HepG2 (cell line): ENCODE measurements at regions not wholly inside any gene's neighbourhood (a gene's known extent, or its start where the extent isn't known, plus 50 kb on each side); places are given as distances from the start of the nearest gene placed in this dataset.

Experiments
- ATAC-seq: fragments of 200-7000 bp; cut with Tn5 transposase; 3 replicates; pipeline ENCODE4 v1.9.1; 2020; ENCODE audit warnings: mild to moderate bottlenecking, moderate library complexity
- BruUV-seq: library from RNA; stranded (reverse); fragments of 400-500 nt; replicated peaks from 2 replicates; lab custom pipeline; 2021; lab: Mats Ljungman, UMichigan
- CTCF ChIA-PET: fragments of 300-600 bp; formaldehyde crosslinking; extraction: SDS; loops from one replicate; lab custom pipeline; 2021; ENCODE audit warnings: low total read pairs, inconsistent platforms, low intra/inter-chr PET ratio; lab: Yijun Ruan, JAX
- POLR2A ChIA-PET: fragments of 350-600 bp; sonication (Branson Sonifier 250); formaldehyde crosslinking; loops from one replicate; lab custom pipeline; 2020; ENCODE audit warnings: antibody characterized with exemption, inconsistent platforms; lab: Yijun Ruan, JAX
- DNase-seq: peaks from one replicate; pipeline ENCODE4 v3.0.0-alpha.2; 2015; ENCODE audit warnings: low spot score
- FAIRE-seq: peaks from 3 replicates; lab custom pipeline; 2011; peaks lifted over from hg19 to GRCh38; lab: Jason Lieb, UNC
- H2AFZ ChIP-seq: one replicate; pipeline ENCODE4 v1.6.1; 2011; ENCODE audit warnings: low read length, inconsistent platforms
- H3K27ac ChIP-seq: fragments of 300-600 bp; 3 replicates; pipeline ENCODE4 v1.8.0; 2011; ENCODE audit warnings: mixed run types, mild to moderate bottlenecking, mixed read lengths, low read length, inconsistent platforms; ENCODE audit not compliant: insufficient read depth; ENCODE audit errors: extremely low read length
- H3K27me3 ChIP-seq, 2 experiments: fragments of 200-600 bp in 1 of 2; 2 replicates in 1 of 2; 3 replicates in 1 of 2; pipeline versions ENCODE4 v1.6.0 to v1.8.0; 2011; ENCODE audit warnings: low read length in 2 of 2, mild to moderate bottlenecking in 2 of 2, moderate library complexity in 2 of 2, inconsistent platforms in 1 of 2; ENCODE audit not compliant: insufficient read depth in 2 of 2, control insufficient read depth in 1 of 2
- H3K36me3 ChIP-seq, 2 experiments: fragments of 200-600 bp in 1 of 2; replicated peaks in 1 of 2; 2 replicates in 1 of 2; 3 replicates in 1 of 2; pipeline versions ENCODE4 v1.5.1 to v1.8.0; 2011; ENCODE audit warnings: low read length in 2 of 2, inconsistent platforms in 1 of 2; ENCODE audit not compliant: insufficient read depth in 2 of 2, control insufficient read depth in 1 of 2
- H3K4me1 ChIP-seq: 2 replicates; pipeline ENCODE4 v1.5.1; 2012; ENCODE audit warnings: low read length, inconsistent platforms; ENCODE audit not compliant: insufficient read depth
- H3K4me2 ChIP-seq: 2 replicates; pipeline ENCODE4 v1.6.0; 2011; ENCODE audit warnings: low read depth, low read length, inconsistent platforms
- H3K4me3 ChIP-seq, 3 experiments: fragments of 200-600 bp in 1 of 3; sonication (generic), shearing (Covaris generic) in 1 of 3; replicated peaks in 1 of 3; 2 replicates each; pipeline ENCODE4 v1.5.1; 2011 to 2016; ENCODE audit warnings: low read length in 3 of 3, inconsistent platforms in 2 of 3, low read depth in 2 of 3, mild to moderate bottlenecking in 2 of 3, control low read depth in 1 of 3, mixed read lengths in 1 of 3; ENCODE audit not compliant: insufficient read depth in 1 of 3
- H3K79me2 ChIP-seq: one replicate; pipeline ENCODE4 v1.6.1; 2011; ENCODE audit warnings: low read length, inconsistent platforms; ENCODE audit not compliant: insufficient read depth
- H3K9ac ChIP-seq: 2 replicates; pipeline ENCODE4 v1.6.0; 2011; ENCODE audit warnings: mild to moderate bottlenecking, low read depth, low read length, inconsistent platforms; ENCODE audit not compliant: insufficient read depth
- H3K9me3 ChIP-seq: 2 replicates; pipeline ENCODE4 v1.5.1; 2012; ENCODE audit warnings: mild to moderate bottlenecking, low read length
- H4K20me1 ChIP-seq: 2 replicates; pipeline ENCODE4 v1.6.0; 2011; ENCODE audit warnings: inconsistent platforms, mild to moderate bottlenecking, low read length, moderate library complexity; ENCODE audit not compliant: insufficient read depth
- CHCHD3 ChIP-seq: sonication (generic); formaldehyde crosslinking; IDR thresholded peaks from 2 replicates; pipeline ENCODE4 v1.8.0; 2022; ENCODE audit warnings: mild to moderate bottlenecking, missing genetic modification reagents, moderate library complexity
- ELK4 ChIP-seq: sonication (generic); formaldehyde crosslinking; IDR thresholded peaks from 2 replicates; pipeline ENCODE4 v1.9.0; 2021; ENCODE audit warnings: missing genetic modification reagents, borderline replicate concordance
- FOXA1 ChIP-seq, 2 experiments: fragments of 450-650 bp in 1 of 2; sonication (generic) in 1 of 2; formaldehyde crosslinking in 1 of 2; IDR thresholded peaks; 2 replicates each; pipeline versions ENCODE4 v1.4.0 to v1.6.1; 2016 to 2020; ENCODE audit warnings: missing genetic modification reagents in 1 of 2
- HINFP ChIP-seq: sonication (generic); formaldehyde crosslinking; IDR thresholded peaks from 2 replicates; pipeline ENCODE4 v1.4.0; 2020; ENCODE audit warnings: low read depth, mild to moderate bottlenecking, missing genetic modification reagents
- MAFK ChIP-seq, 2 experiments: IDR thresholded peaks in 1 of 2; conservative IDR thresholded peaks in 1 of 2; 2 replicates each; pipeline ENCODE4 v1.6.1; 2011; ENCODE audit warnings: improper control_type of control experiment in 2 of 2, low read length in 2 of 2
- MTA1 ChIP-seq: sonication (generic); formaldehyde crosslinking; IDR thresholded peaks from 2 replicates; pipeline ENCODE4 v1.4.0; 2020; ENCODE audit warnings: missing genetic modification reagents, mild to moderate bottlenecking, borderline replicate concordance
- MTF2 ChIP-seq: sonication (generic); formaldehyde crosslinking; IDR thresholded peaks from 2 replicates; pipeline ENCODE4 v1.5.0; 2020; ENCODE audit warnings: missing genetic modification reagents, borderline replicate concordance
- NAIF1 ChIP-seq: sonication (generic); formaldehyde crosslinking; IDR thresholded peaks from 2 replicates; pipeline ENCODE4 v1.5.0; 2020; ENCODE audit warnings: mild to moderate bottlenecking, missing genetic modification reagents, borderline replicate concordance
- PHF8 ChIP-seq: sonication (generic); formaldehyde crosslinking; IDR thresholded peaks from 2 replicates; pipeline ENCODE4 v1.5.0; 2020; ENCODE audit warnings: missing genetic modification reagents
- SETDB1 ChIP-seq: sonication (generic); formaldehyde crosslinking; IDR thresholded peaks from 2 replicates; pipeline ENCODE4 v1.5.1; 2020; ENCODE audit warnings: missing genetic modification reagents, mild to moderate bottlenecking, borderline replicate concordance
- ZNF136 ChIP-seq: sonication (generic); formaldehyde crosslinking; IDR thresholded peaks from 2 replicates; pipeline ENCODE4 v1.8.1; 2022; ENCODE audit warnings: low read depth, mild to moderate bottlenecking, moderate library complexity, missing genetic modification reagents
- ZNF354B ChIP-seq: sonication (generic); formaldehyde crosslinking; IDR thresholded peaks from 2 replicates; pipeline ENCODE4 v1.8.0; 2022; ENCODE audit warnings: mild to moderate bottlenecking, missing genetic modification reagents
- ZNF441 ChIP-seq: sonication (generic); formaldehyde crosslinking; IDR thresholded peaks from 2 replicates; pipeline ENCODE4 v1.7.0; 2021; ENCODE audit warnings: missing genetic modification reagents, borderline replicate concordance
- ZNF503 ChIP-seq: sonication (generic); formaldehyde crosslinking; IDR thresholded peaks from 2 replicates; pipeline ENCODE4 v1.4.0; 2020; ENCODE audit warnings: missing genetic modification reagents
- ZNF564 ChIP-seq: sonication (generic); formaldehyde crosslinking; IDR thresholded peaks from 2 replicates; pipeline ENCODE4 v1.8.1; 2023; ENCODE audit warnings: mild to moderate bottlenecking, missing genetic modification reagents
- ZNF576 ChIP-seq: sonication (generic); formaldehyde crosslinking; IDR thresholded peaks from 2 replicates; pipeline ENCODE4 v1.4.0; 2020; ENCODE audit warnings: mild to moderate bottlenecking, missing genetic modification reagents
- WGBS: methylation state at CpG from one replicate; pipeline ENCODE4 v1.1.6; 2017; ENCODE audit warnings: low lambda C conversion rate; 5-methylcytosine and 5-hydroxymethylcytosine counted together
- in situ Hi-C: cut with HindIII; loops from 2 replicates; pipeline ENCODE4 v1.10.0; 2017; ENCODE audit warnings: low pct_unique_long_range_greater_than_20kb; ENCODE audit not compliant: extremely low pct_ligation_motif_present
- intact Hi-C: fragments of 100-400 bp; cut with micrococcal nuclease; formaldehyde crosslinking; loops from one replicate; pipeline ENCODE4 v1.10.0; 2022; ENCODE audit not compliant: unreplicated experiment

- TF ChIP-seq ZNF136 (no peak), ZNF564 (CRISPR knock-in tag) (no peak), NAIF1 (CRISPR knock-in tag) (no peak), ELK4 (CRISPR knock-in tag) (no peak), MTF2 (CRISPR knock-in tag) (no peak), FOXA1 (IDR thresholded peaks at IDR 0.05) (no peak), FOXA1 (CRISPR knock-in tag; IDR thresholded peaks at IDR 0.05) (no peak), ZNF576 (CRISPR knock-in tag) (no peak), MAFK (conservative IDR thresholded peaks at IDR 0.05 in 1 of 2, IDR thresholded peaks at IDR 0.05 in 1 of 2; ENCODE audit: low read length in 2 of 2) (no peak), HINFP (CRISPR knock-in tag) (no peak), PHF8 (CRISPR knock-in tag) (no peak), ZNF354B (no peak)
- TF ChIP-seq, all 625 proteins: peak for 0
Measured at GRCh38 chr12:84648425-84648824, 264.2 kb downstream of the SLC6A15 start (continued).

- H3K9me3 ChIP-seq, result no peaks in the 10 kb centered on the region
- WGBS, result 1% methylated on average over 2 of the region's 2 CpGs
- H3K9ac ChIP-seq, result no peak overlapping the region
- H4K20me1 ChIP-seq, result no peaks in the 10 kb centered on the region
- BruUV-seq, result no TSS peak
- no peak for ATAC-seq
- no peak overlapping the region for H3K4me2 ChIP-seq
- H3K79me2 ChIP-seq, result no peaks in the 10 kb centered on the region
- no peak for FAIRE-seq
- no peak overlapping the region for H3K27ac ChIP-seq
- ChIA-PET POLR2A (no interaction called here), CTCF (no interaction called here)
- H3K36me3 ChIP-seq, result no peaks in the 10 kb centered on the region
- H3K27me3 ChIP-seq, result no peaks in the 10 kb centered on the region
- in situ Hi-C loops, result no loop called here
- DNase-seq, result no peak
- no peaks in the 10 kb centered on the region for H3K4me1 ChIP-seq
- intact Hi-C loops, result no loop called here
- TF ChIP-seq MTA1 (CRISPR knock-in tag), result no peak
- no peak for TF ChIP-seq ZNF503
- TF ChIP-seq ZNF441, result no peak
- TF ChIP-seq SETDB1 (CRISPR knock-in tag), result no peak
- no peak for TF ChIP-seq CHCHD3 (CRISPR knock-in tag)
- H2AFZ ChIP-seq, result no peak overlapping the region
- H3K4me3 ChIP-seq, result no peak overlapping the region
Measured at GRCh38 chr12:84644908-84645307, 267.7 kb downstream of the SLC6A15 start.
